GM12891 (cell line): ENCODE measurements at regions not wholly inside any gene's neighbourhood (a gene's known extent, or its start where the extent isn't known, plus 50 kb on each side); places are given as distances from the start of the nearest gene placed in this dataset.

ENCODE experiments used
- POLR2A ChIP-seq: IDR thresholded peaks from 2 replicates; pipeline ENCODE4 v1.6.1; 2011; ENCODE audit warnings: low read depth, low read length, control low read depth
- POLR2AphosphoS5 ChIP-seq: IDR thresholded peaks from 2 replicates; pipeline ENCODE4 v1.6.1; 2011; ENCODE audit warnings: low read depth, low read length, control low read depth
- POU2F2 ChIP-seq: IDR thresholded peaks from 2 replicates; pipeline ENCODE4 v1.6.1; 2011; ENCODE audit warnings: low read depth, mild to moderate bottlenecking, control low read depth, low read length, moderate library complexity
- SPI1 ChIP-seq: IDR thresholded peaks from 2 replicates; pipeline ENCODE4 v1.6.1; 2011; ENCODE audit warnings: low read depth, low read length, control low read depth

- TF ChIP-seq POLR2AphosphoS5 = no peak
- TF ChIP-seq POLR2A = no peak
- no peak for TF ChIP-seq SPI1
- TF ChIP-seq POU2F2 = no peak
Measured at GRCh38 chr2:55751966-55752365, 58.3 kb upstream of the PNPT1 start.
